ENCODE measurements at regions not wholly inside any gene's neighbourhood (a gene's known extent, or its start where the extent isn't known, plus 50 kb on each side); places are given as distances from the start of the nearest gene placed in this dataset.

- WGBS (ENCODE audit: extremely low coverage, insufficient read length, low lambda C conversion rate), result no CpG with 5 or more reads among the region's 4 CpGs
- Histone ChIP-seq H3T11ph (ENCODE audit: low read length) (no peak overlapping the region), H4K8ac (replicated peaks; ENCODE audit: insufficient read length, low read depth, low read length) (no peak overlapping the region), H3K23ac (ENCODE audit: insufficient read length, low read depth, low read length) (no peak overlapping the region), H2AFZ (ENCODE audit: low read length) (no peak overlapping the region), H2BK15ac (ENCODE audit: low read depth, low read length) (no peak overlapping the region), H4K91ac (ENCODE audit: insufficient read length, low read depth, low read length) (no peak overlapping the region), H3K4me2 (ENCODE audit: insufficient read depth, insufficient read length, low read length) (no peak overlapping the region), H3K14ac (ENCODE audit: insufficient read depth, low read length) (no peak overlapping the region), H3K79me1 (ENCODE audit: insufficient read depth, low read depth, low read length, poor library complexity, severe bottlenecking) (no peaks in the 10 kb centered on the region), H3K27me3 (ENCODE audit: insufficient read depth, low read length) (no peaks in the 10 kb centered on the region), H4K5ac (ENCODE audit: insufficient read length, low read depth, low read length) (no peak overlapping the region), H3K56ac (ENCODE audit: insufficient read length, low read depth, low read length) (no peak overlapping the region), H3K18ac (ENCODE audit: insufficient read length, low read depth, low read length) (no peak overlapping the region), H3K23me2 (ENCODE audit: insufficient read length, low read depth, low read length, poor library complexity, severe bottlenecking) (no peaks in the 10 kb centered on the region), H3K4me1 (ENCODE audit: insufficient read depth, low read length) (no peaks in the 10 kb centered on the region), H3K27ac (ENCODE audit: insufficient read length, low read depth, low read length) (no peak overlapping the region), H3K79me2 (ENCODE audit: insufficient read depth, low read length) (no peaks in the 10 kb centered on the region), H2BK120ac (ENCODE audit: low read depth, low read length, poor library complexity, severe bottlenecking) (no peak overlapping the region), H3K9ac (ENCODE audit: extremely low read depth, insufficient read length, low read length) (no peak overlapping the region), H2BK12ac (ENCODE audit: insufficient read length, low read depth, low read length) (no peak overlapping the region), H4K20me1 (ENCODE audit: control insufficient read depth, insufficient read depth, insufficient read length) (no peaks in the 10 kb centered on the region), H2BK5ac (ENCODE audit: insufficient read length, low read length) (no peak overlapping the region), H2AK5ac (ENCODE audit: insufficient read length, low read length) (no peak overlapping the region), H3K4ac (ENCODE audit: low read depth, low read length) (no peak overlapping the region), H3K9me3 (ENCODE audit: control insufficient read depth, low read depth, low read length) (peaks cover 53% of the 10 kb centered on the region), H2BK20ac (ENCODE audit: low read depth, low read length, poor library complexity, severe bottlenecking) (no peak overlapping the region)
- H3K27ac Mint-ChIP-seq, result no peak overlapping the region
- no peak for DNase-seq
- no peaks in the 10 kb centered on the region for H3K27me3 Mint-ChIP-seq (ENCODE audit: low read depth)
- peaks cover 0 to 6% (median 0%) of the 10 kb centered on the region in 3 experiments; a peak in 2 of 7 replicates for H3K36me3 Mint-ChIP-seq (ENCODE audit: insufficient read depth in 1 of 3, low read depth in 3 of 3)
- no peak for TF ChIP-seq CTCF (conservative IDR thresholded peaks at IDR 0.05)
- no peaks in the 10 kb centered on the region for H3K4me1 Mint-ChIP-seq
- H3K9me3 Mint-ChIP-seq, result peaks cover 57 to 70% of the 10 kb centered on the region in 2 experiments
- no peak overlapping the region for H3K4me3 Mint-ChIP-seq
Observed at GRCh38 chrX:146181858-146182257, 364.2 kb downstream of the SLITRK2 start.

Measured in H9 (cell line).